Endothelial cell (in vitro differentiated cells): ENCODE measurements at regions not wholly inside any gene's neighbourhood (a gene's known extent, or its start where the extent isn't known, plus 50 kb on each side); places are given as distances from the start of the nearest gene placed in this dataset.

ENCODE experiments used
- DNase-seq: peaks from one replicate; pipeline ENCODE4 v3.0.0; 2021; ENCODE audit warnings: low spot score
- H3K27ac Mint-ChIP-seq: one replicate; pipeline ENCODE4 v1.8.0; 2021; ENCODE audit warnings: mixed read lengths, inconsistent platforms; ENCODE audit not compliant: unreplicated experiment
- H3K27me3 Mint-ChIP-seq: one replicate; pipeline ENCODE4 v1.8.0; 2021; ENCODE audit warnings: mild to moderate bottlenecking, moderate library complexity, mixed read lengths, inconsistent platforms; ENCODE audit not compliant: unreplicated experiment
- H3K36me3 Mint-ChIP-seq: one replicate; pipeline ENCODE4 v1.8.0; 2021; ENCODE audit warnings: mild to moderate bottlenecking, low read depth, mixed read lengths, inconsistent platforms; ENCODE audit not compliant: unreplicated experiment
- H3K4me1 Mint-ChIP-seq: one replicate; pipeline ENCODE4 v1.8.0; 2021; ENCODE audit warnings: mild to moderate bottlenecking, mixed read lengths, inconsistent platforms; ENCODE audit not compliant: unreplicated experiment
- H3K4me3 Mint-ChIP-seq: one replicate; pipeline ENCODE4 v1.8.0; 2021; ENCODE audit warnings: mild to moderate bottlenecking, mixed read lengths, inconsistent platforms; ENCODE audit not compliant: unreplicated experiment
- H3K9me3 Mint-ChIP-seq: one replicate; pipeline ENCODE4 v1.8.0; 2021; ENCODE audit warnings: mixed read lengths, inconsistent platforms; ENCODE audit not compliant: unreplicated experiment
- CTCF ChIP-seq: fragments of 200-600 bp; sonication (generic); IDR thresholded peaks from one replicate; pipeline ENCODE4 v1.5.0; 2021; ENCODE audit warnings: antibody characterized with exemption; ENCODE audit not compliant: unreplicated experiment

DNA sequence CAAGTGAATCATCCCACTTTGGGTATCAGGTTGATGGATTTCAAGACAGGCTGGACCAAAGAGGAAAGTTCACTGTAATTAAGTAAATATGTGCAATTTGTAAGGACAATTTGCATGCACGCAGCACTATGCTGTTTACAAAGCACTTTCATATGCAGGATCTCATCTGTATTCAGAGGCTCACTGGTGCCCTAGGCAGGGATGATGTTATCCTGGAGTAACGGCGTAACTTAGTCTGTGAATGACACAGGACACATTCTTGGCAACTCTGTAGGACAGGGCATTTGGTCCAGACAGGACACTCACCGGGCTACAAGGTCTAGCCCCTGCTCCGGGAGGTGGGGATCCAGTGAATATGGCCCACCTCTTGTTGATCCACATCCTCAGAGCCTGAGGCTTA, 365.4 kb upstream of the DUSP10 start:
- no peaks in the 10 kb centered on the region for H3K4me1 Mint-ChIP-seq
- no peaks in the 10 kb centered on the region for H3K9me3 Mint-ChIP-seq
- no peaks in the 10 kb centered on the region for H3K27me3 Mint-ChIP-seq
- no peak for TF ChIP-seq CTCF
- no peak overlapping the region for H3K27ac Mint-ChIP-seq
- H3K36me3 Mint-ChIP-seq = no peaks in the 10 kb centered on the region
- DNase-seq = no peak
- no peak overlapping the region for H3K4me3 Mint-ChIP-seq

- H3K36me3 Mint-ChIP-seq = no peaks in the 10 kb centered on the region
- no peaks in the 10 kb centered on the region for H3K4me1 Mint-ChIP-seq
- H3K4me3 Mint-ChIP-seq = no peak overlapping the region
- no peaks in the 10 kb centered on the region for H3K27me3 Mint-ChIP-seq
- TF ChIP-seq CTCF = no peak
- no peaks in the 10 kb centered on the region for H3K9me3 Mint-ChIP-seq
- DNase-seq = no peak
- H3K27ac Mint-ChIP-seq = no peak overlapping the region
Observed at GRCh38 chr1:222106377-222106776, 364.5 kb upstream of the DUSP10 start.

- Mint-ChIP-seq H3K36me3 (no peaks in the 10 kb centered on the region), H3K27ac (no peak overlapping the region)
- no peak for TF ChIP-seq CTCF
Observed at GRCh38 chr1:222105861-222106260, 364.0 kb upstream of the DUSP10 start.

DNA sequence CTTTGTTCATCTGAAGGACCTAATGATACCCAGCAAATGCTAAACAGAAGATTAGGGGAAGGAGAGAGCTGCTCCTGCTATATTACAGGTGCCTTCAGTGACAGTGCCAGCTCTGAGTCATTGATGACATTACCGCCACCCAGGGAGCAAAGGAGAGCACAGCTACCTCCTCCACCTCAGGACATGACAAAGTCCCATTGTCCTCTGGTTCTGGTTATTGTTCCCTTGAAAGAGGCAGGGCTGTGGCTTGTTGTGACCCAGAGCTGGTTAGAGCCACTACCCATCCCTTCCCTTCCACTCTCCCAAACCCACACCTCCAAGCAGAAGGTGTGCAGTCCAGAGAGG, 363.5 kb upstream of the DUSP10 start:
- no peak overlapping the region for H3K27ac Mint-ChIP-seq
- H3K4me1 Mint-ChIP-seq = no peaks in the 10 kb centered on the region
- TF ChIP-seq CTCF = no peak
- H3K4me3 Mint-ChIP-seq = no peak overlapping the region
- peaks cover 2% of the 10 kb centered on the region for H3K27me3 Mint-ChIP-seq
- H3K36me3 Mint-ChIP-seq = no peaks in the 10 kb centered on the region
- DNase-seq = no peak
- H3K9me3 Mint-ChIP-seq = no peaks in the 10 kb centered on the region

More at GRCh38 chr1:222105861-222106260, 364.0 kb upstream of the DUSP10 start:
- Mint-ChIP-seq H3K4me1 (no peaks in the 10 kb centered on the region), H3K4me3 (no peak overlapping the region), H3K9me3 (no peaks in the 10 kb centered on the region), H3K27me3 (peaks cover 2% of the 10 kb centered on the region)
- DNase-seq = no peak

- H3K4me1 Mint-ChIP-seq = no peaks in the 10 kb centered on the region
- H3K27me3 Mint-ChIP-seq = peaks cover 2% of the 10 kb centered on the region
- no peaks in the 10 kb centered on the region for H3K9me3 Mint-ChIP-seq
- H3K36me3 Mint-ChIP-seq = no peaks in the 10 kb centered on the region
- H3K27ac Mint-ChIP-seq = no peak overlapping the region
- no peak overlapping the region for H3K4me3 Mint-ChIP-seq
- DNase-seq = no peak
- no peak for TF ChIP-seq CTCF
Observed at GRCh38 chr1:222104694-222105392, 363.0 kb upstream of the DUSP10 start.
